ENCODE measurements at regions not wholly inside any gene's neighbourhood (a gene's known extent, or its start where the extent isn't known, plus 50 kb on each side); places are given as distances from the start of the nearest gene placed in this dataset.
A peak's percentile ranks its signal among the peaks of the same experiment; 100 is the strongest.
"Not testable (repeated sequence)": the region's sequence is repeated elsewhere in the genome, so short reads cannot be mapped to it uniquely, and the experiment has no call there.

DNA sequence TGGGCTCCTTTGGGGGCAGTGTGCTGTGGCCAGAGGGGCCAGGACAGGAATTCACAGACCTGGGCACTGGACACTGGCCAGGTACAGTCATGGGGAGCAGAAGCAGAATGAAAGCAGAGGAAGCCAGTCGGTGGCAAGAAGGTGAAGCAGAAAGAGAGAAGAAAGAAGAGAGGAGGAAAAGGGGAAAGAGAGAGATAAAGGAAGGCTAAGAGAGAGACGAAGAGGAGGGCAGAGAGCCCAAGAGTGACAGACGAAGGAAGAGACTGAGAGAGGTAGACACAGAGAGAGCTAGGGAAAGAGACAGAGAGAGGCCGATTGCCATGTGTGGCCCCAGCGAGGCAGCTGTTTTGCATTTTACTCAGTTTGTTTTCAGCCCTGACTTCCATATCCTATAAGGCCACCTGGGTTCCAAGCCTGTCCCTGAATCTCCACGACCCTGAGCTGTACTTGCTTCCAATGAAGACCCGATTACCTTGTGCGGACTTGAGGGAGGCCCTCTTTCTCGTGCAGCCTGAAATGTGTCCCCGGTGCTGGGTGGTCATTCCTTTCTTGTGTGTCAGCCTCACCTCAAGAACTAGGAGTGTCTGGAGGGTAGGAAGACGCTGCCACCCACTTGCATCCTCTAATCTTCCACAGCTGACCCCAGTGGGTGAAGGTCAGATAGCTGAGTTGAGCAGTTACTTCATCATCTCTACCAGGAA is 73.9 kb downstream of the LSM3 start:
- no peak for DNase-seq

DNA sequence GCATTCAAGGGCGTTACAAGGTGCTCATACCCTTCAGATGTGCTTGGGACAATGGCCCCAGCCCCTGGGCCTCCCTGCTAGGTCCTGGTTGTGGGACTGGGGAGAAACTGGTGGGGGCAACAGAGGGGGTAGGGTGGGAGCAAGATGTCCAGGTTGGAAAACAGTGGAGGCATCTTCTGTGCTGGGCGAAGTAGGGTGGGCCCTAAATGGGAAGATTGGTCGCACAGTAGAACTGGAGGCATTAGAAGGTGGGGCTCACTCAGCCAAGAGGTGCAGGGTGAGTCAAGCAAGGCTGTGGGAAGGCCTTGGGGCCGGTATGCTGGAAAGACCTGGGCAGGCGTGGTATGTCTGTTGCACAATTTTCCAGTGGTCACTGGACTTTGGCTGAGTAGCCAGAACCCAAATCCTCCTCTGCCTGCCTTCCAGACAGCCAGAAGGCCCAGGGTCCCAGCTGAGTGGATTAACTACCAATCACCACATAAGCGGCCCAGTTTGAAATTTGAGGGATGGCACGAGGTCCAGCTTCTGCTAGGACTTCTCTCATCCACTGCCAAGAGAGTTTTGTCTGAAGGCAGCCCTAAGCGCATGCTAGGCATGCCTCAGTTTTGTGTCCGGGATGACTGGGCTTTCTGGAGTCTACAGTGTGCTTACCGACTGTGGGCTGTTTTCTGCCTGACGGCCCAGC is 74.5 kb downstream of the LSM3 start:
- DNase-seq: no peak

DNA sequence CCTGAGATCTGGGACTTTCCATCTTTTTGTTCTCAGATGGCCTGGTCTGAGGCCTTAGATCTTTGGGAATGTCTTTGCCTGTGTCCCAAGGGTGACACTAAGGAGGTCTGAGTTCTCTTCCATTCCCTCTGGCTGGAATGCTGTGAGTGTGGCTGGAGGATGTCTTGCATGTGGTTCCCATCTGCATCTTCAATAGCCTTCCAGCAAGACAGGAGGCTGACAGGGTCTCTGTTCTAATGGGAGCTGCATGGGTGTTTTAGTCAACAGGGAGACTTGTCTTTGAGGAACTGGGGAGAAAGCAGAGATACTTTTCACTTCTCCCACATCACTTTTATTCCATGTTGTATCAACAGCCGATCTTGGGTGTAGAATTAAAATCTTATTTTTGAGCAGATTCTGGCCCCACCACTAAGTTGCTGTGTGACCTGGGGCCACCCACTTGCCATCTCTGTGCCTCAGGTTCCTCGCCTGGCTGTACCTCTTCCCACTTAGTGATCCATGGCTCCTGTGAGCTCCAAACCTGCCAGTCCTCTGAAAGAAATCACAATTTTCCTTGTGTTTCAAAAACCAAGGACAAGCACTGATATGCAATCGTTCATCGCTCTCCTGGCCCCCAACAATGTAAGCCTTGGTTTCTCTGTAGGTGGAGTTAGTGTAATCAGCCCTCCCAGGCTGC is 75.2 kb downstream of the LSM3 start:
- no peak for DNase-seq

DNA sequence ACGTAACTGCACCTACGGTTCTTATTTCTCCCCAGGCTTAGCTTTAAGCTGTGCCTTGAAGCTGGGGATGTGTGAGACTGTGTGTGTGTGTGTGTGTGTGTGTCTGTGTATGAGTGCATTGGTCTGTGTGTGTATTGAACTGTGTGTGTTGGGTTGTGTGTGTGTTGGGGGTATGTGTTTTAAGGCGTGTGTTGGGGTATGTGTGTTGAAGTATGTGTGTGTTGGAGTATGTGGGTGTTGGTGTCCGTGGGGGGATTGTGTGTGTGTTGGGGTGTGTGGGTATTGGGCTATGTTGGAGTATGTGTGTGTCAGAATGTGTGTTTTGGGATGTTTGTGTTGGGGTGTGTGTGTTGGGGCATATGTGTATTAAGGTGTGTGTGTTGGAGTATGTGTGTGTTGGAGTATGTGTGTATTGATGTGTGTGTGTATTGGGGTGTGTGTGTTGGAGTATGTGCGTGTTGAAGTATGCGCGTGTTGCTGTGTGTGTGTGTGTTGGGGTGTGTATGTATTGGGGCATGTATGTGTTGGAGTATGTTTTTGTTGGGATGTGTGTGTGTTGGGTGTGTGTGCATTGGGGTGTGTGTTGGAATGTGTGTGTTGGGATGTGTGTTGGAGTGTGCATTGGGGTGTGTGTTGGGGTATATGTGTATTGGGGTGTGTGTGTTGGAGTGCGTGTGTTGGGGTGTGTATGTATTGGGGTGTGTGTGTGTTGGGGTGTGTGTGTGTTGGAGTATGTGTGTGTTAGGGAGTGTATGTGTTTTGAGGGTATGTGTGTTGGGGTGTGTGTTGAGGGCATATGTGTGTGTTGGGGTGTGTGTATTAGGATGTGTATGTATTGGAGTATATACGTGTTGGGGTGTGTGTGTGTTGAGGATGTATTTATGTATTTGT is 76.4 kb downstream of the LSM3 start:
- no peak for DNase-seq

DNA sequence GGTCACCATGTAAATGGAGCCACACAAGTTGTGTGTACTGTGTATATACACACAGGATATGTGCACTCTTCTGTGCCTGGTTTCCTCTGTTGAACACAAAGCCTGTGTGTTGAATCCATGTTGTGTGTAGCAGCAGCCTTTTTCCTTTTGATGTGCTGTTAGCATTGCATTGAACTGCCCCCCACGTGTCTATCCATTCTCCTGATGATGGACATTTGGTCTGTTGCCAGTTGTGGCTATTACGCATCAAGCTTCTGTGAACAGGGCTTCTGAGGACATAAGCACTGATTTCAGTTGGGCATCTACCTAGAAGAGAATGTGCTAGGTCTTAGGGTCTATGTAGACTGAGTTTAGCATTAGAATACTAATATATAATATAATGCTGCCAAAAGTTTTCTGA is 77.4 kb downstream of the LSM3 start:
- no peak for DNase-seq

DNA sequence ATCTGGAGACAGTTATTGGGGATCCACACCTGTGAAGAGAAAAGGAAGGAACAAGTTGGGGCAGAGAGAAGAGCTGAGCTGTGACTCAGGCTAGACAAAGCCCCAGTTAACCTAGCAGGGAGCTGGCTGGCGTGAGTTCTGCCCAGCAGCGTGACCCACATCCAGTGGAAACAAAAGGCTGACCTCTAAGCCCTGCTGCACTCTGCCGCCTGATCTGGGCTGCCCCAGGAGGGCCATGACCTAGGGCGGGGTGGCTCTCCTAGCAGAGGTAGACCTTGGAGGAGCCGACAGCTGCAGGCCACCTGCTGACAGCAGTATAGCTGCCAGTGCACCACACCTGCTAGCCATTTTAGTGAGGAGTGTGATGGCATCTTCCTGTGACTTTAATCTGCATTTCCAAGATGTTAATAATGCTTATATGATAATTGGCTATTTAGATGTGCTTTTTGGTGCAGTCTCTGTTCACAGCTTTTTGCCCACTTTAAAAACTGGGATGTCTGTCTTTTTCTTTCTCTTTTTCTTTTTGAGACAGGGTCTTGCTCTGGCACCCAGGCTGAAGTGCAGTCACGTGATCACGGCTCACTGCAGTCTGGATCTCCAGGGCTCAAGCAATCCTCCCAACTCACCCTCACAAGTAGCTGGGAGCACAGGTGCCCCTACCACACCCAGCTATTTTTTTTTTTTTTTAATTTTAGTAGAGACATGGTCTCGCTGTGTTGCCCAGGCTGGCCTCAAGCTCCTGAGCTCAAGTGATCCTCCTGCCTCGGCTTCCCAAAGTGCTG is 78.1 kb downstream of the LSM3 start:
- DNase-seq: no peak

DNA sequence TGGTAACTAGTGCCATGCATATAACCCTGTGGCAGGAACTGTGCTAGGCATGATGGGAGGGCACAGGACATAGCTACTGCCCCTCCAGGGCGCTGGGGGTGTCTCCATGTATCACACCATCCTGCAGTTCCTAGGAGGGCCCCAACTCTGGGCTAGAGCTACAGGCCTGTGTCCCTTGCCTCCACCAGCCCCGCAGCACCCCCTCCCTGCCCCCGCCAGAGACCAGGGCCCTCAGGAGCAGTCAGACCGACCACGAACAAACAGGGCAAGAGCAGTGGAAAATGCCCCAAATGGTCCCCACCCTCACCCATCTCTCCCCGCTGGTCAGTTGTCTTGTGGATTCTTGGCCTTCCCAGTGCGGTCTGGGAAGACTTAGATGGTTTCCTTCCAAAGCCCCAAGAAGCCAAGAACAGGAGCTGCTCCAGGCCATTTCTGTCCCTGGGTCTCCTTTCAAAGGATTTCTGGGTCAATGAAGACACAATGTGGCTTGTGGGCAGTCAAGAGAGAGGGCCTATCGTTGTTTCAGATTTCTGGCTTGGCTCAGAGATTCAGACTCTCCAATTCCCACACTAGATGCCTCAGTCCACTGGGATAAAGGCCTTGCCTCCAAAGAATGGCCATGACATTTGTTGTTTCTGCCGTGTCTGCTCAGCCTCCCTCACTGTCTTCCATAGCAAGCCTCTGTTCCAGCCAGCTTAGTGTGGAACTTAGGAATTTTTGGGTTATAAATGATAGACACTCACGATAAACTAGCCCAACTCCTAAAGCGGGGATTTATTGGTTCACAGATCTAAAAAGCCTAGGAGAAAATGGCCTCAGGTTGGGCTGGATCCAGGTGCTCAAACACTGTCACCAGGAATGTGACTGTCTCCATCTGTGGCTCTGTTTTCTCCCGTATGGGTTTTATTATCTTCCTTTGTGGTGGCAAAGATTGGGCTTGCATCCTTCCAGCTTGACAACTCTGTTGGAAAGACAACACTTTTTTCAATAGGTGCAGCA is 80.6 kb downstream of the LSM3 start:
- no peak for DNase-seq

DNA sequence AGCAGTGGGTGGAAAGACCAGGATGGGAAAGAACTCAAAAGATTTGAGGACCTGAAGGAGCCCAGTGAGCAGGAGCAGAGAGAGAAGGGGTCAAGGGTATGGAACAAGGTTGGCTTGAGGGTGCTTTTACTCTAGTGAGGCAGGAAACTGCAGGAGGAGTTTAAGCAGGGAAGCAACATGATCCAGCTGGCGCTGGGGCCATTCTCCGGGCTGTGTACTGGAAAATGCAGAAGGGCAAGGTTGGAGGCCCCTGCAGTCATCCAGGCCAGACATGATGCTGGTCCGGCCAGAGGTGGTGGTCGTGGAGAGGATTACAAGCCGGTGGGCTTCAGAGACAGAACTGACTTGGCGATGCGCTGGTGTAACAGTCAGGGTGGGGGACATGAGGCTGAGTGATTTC is 81.8 kb downstream of the LSM3 start:
- no peak for DNase-seq

DNA sequence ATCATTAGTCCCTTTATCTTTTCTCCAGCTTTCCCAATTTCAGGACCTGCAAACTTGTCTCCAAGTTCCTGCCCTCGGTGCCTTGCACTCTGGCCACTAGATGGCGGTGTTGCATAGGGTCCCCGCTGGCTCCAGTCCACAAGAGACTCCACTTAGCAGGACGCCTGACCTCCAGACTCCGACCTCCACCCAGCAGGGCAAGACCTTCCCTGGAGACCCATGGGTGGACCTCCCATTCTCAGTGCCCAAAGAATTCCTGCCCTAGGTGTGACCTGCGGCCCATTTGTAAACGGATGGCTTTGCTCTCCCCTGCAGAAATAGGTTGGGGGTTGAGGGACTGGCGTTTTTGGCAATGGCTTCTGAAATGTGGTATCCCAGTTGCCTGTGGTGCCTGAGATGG is 82.6 kb downstream of the LSM3 start:
- peak in 1 of 2 experiments; percentile 16 for DNase-seq

DNA sequence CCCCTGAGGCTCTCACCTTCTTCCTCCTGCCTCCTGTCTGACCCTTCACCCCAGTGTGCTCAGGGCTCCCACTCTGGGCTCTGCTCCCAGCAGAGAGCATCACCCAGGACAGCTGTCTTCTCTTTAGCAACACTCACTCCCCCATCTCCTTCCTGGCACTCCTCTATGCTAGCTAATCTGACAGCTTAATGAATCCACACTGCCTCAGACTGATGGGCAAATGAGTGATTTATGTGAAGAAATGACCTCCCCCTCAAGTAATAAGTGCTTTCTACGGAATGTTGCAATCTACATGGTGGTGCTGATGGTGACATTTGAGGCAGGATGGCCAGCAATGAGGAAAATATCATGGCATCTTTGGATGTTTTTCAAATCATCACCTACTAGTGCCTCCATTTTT is 83.6 kb downstream of the LSM3 start:
- DNase-seq: no peak

DNA sequence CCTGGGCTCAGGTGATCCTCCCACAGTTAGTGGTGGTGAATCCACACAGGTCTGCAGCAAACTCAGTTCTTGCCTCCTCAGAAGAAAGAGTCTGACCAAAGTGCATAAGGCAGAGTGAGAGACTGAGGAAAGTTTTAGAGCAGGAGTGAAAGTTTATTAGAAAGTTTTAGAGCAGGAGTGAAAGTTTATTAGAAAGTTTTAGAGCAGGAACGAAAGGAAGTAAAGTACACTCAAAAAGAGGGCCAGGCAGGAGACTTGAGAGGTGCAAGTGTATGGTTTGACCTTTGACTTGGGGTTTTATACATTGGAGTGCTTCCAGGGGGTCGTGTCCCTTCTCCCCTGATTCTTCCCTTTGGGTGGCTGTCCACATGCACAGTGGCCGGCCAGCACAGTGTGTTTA is 84.2 kb downstream of the LSM3 start:
- no peak for DNase-seq

DNA sequence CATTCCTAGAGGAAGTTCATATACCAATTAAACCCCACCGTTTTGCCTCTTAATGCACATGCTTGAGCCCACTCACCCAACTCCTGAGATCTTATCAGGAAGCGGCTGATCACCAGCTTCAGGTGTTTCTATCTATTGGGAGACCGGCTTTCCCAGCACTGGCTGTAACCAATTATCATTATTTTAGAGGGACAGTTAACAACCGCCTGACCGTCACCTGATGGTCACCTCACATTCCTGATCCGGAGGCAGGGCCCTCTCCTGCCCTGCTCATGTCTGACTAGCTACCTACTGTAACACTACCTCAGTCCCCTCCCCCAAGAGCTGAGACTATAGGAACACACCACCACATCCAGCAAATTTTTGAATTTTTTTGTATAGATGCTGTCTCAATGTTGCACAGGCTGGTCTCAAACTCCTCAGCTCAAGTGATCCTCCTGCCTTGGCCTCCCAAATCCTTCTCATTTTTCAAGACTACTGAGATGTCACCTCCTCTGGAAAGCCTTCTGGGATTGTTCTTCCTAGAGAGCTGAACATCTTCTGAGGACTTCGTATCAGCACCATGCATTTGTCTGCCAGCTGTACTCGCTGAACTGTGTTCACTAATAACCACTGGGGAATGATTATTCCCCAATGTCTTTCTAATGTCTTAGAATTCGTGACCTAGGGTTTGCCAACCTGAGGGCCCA is 84.8 kb downstream of the LSM3 start:
- no peak for DNase-seq

DNA sequence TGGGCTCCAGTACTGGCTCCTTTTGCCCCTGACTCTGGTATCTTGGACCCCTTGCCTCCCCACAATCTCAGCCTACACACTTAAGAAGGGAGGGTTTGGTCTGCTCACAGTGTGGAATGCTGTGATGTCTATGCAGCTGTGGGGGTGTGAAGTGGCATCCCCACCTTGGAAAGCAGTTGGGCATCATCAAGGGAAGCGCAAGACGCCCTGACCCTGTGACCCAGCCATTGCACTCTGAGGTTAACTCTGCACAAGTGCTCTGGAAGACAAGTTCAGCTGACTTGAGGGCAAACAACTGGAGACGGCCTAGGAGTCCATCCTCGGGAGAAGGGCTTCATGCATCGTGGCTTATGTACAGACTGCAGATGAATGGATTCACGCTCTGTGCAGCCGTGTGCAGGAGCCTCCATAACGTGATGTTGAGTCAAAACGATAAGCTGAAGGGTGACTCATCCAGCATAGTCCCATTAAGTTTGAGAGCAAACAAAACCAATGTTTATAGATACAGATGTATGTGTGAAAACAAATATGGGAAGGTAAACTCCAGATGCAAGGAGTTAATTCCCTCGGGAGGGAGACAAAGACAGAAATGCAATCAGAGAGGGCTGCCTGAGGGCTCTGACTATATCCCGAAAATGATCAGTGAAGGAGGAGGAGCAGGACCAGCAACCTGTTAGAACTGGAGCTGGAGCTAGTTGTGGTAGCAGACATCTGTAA is 86.8 kb downstream of the LSM3 start:
- no peak for DNase-seq

DNA sequence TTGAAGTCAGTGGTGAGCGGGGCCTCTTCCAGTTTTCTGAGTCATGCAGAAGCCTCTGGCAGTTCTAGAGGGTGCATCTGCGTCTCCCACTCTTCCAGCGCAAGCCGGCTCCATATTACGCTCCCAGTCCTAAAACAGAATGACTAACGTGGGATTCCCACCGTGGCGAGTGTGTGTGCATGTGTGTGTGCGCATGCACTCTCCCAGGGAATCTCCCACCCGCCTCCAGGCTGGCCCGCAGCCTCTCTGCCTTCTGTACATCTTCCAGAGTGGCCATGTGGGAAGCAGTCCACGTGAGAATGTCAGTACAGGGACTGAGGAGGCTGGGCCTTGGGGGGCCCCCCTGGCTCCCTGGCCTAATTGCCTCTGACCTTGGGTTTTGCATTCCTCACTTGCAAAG is 87.7 kb downstream of the LSM3 start:
- DNase-seq: no peak

DNA sequence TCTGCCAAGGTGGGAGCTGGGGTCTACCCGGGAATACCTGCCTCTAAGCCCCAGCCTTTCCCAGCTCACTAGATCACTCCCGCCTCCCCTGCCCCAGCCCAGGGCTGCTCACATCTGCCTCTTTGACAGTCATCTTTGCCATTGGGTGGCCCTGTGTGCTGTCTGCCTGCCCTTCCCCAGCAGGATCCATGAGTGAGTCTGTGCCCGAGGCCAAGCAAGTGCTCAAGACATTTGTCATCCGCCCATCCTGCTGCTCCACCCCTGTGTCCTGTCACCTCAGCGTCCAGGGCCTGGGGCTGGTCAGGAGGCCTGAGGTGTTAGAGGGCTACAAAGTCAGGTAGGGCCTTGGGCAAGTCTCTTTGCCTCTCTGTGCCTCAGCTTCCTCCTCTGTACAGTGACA is 89.4 kb downstream of the LSM3 start:
- DNase-seq: no peak

DNA sequence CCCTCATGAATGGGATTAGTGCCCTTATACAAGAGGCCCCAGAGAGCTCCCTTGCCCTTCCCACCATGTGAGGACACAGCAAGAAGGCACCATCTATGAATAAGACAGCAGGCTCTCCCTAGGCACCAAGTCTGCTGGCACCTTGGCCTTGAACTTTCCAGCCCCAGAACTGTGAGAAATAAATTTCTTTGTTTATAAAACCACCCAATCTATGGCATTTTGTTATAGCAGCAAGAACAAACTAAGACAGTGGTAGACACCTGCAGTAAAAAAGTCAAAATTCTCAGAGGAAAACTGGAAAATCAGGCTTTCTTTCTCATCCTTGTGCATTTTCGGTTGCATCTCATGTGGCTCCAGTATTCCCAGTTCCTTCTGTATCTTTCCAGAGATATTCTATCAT is 90.3 kb downstream of the LSM3 start:
- DNase-seq: no peak

DNA sequence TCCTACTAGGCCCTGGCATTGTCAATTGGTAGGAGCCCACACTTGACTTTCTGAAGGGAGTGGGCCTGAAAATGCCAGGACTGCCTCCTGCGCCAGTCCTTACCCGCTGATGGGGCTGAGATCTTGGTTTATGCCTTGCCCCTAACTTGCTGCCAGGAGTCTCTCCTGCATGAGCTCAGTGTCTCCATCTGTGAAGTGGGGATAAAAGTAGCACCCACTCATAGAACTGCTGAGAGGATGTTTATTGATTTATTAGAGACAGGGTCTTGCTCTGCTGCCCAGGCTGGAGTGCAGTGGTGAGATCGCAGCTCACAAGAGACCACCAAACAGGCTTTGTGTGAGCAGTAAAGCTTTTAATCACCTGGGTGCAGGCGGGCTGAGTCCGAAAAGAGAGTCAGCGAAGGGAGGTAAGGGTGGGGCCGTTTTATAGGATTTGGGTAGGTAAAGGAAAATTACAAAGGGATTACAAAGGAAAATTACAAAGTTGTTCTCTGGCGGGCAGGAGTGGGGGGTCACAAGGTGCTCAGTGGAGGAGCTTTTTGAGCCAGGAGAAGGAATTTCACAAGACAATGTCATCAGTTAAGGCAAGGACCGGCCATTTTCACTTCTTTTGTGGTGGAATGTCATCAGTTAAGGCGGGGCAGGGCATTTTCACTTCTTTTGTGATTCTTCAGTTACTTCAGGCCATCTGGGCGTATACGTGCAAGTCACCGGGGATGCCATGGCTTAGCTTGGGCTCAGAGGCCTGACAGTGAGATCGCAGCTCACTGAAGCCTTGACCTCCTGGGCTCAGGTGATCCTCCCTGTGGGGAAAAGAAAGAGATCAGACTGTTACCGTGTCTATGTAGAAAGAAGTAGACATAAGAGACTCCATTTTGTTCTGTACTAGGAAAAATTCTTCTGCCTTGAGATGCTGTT is 93.7 kb downstream of the LSM3 start:
- not testable (repeated sequence) for DNase-seq

DNA sequence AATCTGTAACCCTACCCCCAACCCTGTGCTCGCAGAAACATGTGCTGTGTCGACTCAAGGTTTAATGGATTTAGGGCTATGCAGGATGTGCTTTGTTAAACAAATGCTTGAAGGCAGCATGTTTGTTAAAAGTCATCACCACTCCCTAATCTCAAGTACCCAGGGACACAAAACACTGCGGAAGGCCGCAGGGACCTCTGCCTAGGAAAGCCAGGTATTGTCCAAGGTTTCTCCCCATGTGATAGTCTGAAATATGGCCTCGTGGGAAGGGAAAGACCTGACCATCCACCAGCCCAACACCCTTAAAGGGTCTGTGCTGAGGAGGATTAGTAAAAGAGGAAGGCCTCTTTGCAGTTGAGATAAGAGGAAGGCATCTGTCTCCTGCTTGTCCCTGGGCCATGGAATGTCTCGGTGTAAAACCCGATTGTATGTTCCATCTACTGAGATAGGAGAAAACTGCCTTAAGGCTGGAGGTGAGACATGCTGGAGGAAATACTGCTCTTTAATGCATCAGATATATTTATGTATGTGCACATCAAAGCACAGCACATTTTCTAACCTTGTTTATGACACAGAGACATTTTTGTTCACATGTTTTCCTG is 94.4 kb downstream of the LSM3 start:
- not testable (repeated sequence) for DNase-seq

All from NCI-H187 (cell line).